Femur (tissue), 1 donor: ENCODE measurements at regions not wholly inside any gene's neighbourhood (a gene's known extent, or its start where the extent isn't known, plus 50 kb on each side); places are given as distances from the start of the nearest gene placed in this dataset.
"Not testable (repeated sequence)": the region's sequence is repeated elsewhere in the genome, so short reads cannot be mapped to it uniquely, and the experiment has no call there.

ENCODE experiments used
- DNase-seq: peaks from one replicate; pipeline ENCODE4 v3.0.0-alpha.2; 2017

DNA sequence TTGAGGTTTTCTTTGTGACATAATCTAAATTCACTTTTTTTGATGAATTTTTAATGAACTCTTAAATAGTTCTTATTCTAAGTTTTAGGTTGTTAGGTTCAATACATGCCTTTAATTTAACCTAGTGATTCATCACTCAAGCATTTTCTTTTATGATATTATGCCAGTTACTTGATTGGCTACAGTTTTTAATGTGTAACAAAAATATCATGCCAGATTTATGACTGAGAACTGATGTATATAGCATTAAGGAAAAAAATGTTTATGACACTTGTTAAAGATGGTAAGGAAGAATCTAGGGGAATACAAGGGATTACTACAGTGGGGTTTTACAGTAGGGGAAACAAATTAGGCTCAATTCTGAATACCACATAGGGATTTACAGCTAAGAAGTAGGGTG is 103.1 kb downstream of the VGLL3 start:
- no peak for DNase-seq

DNA sequence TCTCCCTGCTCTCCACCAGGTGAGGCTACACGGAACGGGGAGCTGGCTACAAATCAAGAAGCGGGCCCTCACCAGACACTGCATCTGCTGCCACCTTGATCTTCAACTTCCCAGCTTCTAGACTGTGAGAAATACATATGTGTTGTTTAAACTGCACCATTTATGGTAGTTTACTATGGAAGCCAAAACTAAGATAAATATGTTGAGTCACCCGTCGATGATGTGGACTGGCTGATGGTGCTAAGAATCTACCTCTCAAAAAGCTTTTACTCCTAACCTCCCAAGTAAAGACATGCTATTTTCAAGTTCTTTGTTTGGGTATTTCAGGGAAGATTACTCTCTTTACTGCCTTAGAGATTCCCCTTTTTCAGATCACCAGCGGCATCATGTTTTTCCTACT is 110.9 kb downstream of the VGLL3 start:
- DNase-seq, result no peak

GRCh38 chr3:86876504-86877181 is 114.3 kb downstream of the VGLL3 start:
- DNase-seq, result not testable (repeated sequence)

DNA sequence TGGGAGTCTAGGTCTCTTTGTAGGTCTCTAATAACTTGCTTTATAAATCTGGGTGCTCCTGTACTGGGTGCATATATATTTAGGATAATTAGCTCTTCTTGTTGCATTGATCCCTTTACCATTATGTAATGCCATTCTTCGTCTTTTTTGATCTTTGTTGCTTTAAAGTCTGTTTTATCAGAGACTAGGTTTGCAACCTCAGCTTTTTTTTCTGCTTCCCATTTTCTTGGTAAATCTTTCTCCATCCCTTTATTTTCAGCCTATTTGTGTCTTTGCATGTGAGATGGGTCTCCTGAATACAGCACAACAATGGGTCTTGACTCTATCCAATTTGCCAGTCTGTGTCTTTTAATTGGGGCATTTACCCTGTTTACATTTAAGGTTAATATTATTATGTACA is 116.2 kb downstream of the VGLL3 start:
- DNase-seq, result not testable (repeated sequence)

GRCh38 chr3:86869566-86869965 is 121.4 kb downstream of the VGLL3 start:
- DNase-seq, result peak; percentile 42

- DNase-seq, result peak; percentile 39
Measured at GRCh38 chr3:86867982-86868381, 123.0 kb downstream of the VGLL3 start.

DNA sequence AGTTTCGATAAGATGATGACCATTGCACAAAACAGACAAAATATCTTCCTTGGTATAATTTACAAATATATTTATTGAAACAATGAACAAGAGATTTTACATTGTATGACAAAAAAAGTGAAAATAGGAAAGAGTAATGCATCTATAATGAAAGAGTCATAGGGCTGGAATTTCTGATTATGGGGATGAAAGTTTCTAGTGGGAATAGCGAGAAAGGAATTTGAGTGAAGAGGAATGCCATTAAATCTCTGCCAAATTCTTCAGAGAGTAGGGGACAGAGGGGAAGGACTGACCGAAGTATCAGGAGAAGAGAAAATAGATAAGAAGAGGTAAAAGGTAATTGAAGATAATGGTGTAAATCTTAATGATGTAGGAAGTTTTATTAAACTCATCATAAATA is 125.4 kb downstream of the VGLL3 start:
- no peak for DNase-seq

DNA sequence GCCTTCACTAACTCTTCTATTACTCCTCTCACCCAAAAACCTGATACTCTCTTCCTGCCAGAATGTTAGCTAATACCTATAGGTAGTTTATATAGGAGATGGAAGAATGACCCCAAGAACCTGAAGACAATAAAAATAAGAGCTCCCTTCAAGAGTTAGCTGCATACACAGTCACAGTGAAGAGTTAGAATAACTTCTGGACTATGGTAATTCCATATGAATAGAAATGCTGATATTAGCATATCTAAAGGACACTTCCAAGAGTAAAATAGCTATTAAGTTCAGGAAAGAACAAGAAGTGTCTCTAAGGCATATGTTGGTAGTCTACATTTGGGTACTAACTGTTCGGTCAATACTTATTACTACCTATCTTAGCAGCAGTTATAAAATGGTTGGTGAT is 134.2 kb downstream of the VGLL3 start:
- DNase-seq, result no peak

- no peak for DNase-seq
Measured at GRCh38 chr3:86849991-86850390, 141.0 kb downstream of the VGLL3 start.

DNA sequence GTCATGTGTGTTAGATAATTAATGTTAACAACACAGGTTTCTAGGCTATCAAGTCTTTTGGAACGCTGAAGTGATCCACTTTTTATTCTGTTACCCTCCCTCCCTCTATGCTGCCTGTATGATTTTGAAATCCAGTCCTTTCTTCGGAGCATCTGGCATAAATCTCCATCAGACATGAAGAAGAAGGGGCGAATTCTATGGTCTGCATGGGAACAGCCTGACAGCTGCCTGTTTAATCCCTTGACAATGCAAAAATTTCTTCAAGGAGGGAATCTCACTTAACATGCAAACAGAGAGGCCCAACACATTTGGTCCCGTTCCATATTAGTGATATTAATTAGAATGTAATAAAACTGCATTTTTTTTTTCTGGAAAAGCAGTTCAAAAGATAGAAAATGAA is 145.2 kb downstream of the VGLL3 start:
- no peak for DNase-seq

DNA sequence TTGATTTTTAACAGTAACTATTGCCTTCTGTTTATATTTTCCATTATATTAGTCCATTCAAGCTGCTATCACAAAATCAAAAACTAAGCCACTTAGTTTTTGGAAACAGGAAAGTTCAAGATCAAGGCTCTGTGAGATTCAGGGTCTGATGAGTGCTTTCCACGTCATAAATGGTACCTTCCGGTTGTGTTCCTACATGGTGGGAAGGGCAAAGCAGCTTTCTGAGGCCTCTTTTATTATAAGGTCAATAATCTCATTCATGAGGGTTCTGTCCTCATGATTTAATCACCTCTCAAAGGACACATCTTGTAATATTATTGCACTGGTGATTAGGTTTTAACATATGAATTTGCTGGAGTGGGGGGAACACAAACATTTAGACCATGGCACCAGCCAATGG is 152.0 kb downstream of the VGLL3 start:
- DNase-seq, result no peak

GRCh38 chr3:86837871-86838270 is 153.1 kb downstream of the VGLL3 start:
- DNase-seq, result no peak

DNA sequence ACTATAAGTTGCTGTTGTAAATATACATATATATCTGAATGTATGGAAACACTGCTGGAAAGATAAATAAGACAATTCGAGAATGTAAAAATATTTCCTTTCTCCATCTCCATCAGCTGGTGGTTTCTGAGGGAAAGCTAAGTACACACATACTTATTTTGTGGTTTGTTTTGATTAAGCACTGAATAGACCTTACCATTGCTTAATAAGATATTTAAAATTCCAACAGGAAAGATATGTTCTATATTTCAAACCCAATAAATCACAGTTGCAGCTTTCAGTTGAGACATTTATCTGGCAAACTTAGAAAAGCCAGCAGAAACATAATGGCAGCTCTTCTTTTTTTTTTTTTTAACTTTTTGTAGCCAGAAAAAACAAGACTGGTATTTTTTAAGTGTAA is 160.4 kb downstream of the VGLL3 start:
- DNase-seq, result no peak

DNA sequence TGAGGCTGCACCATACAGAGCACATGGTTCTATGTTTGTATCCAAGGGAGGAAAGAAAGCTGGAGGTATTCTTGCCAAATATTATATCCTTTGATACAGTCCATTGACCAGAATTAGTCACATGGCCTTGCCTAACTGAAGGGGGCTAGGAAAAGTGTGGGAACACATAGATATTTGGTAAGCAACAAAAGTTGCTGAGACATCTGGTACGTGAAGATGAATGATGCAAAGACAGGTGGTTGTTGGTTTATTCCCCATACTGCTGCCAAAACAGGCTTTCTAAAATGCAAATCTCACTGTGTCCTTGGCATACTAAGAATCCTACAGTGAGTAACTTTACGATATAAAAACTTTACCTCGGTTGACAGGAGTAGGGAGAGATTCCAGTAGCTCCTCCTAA is 162.2 kb downstream of the VGLL3 start:
- DNase-seq, result no peak

DNA sequence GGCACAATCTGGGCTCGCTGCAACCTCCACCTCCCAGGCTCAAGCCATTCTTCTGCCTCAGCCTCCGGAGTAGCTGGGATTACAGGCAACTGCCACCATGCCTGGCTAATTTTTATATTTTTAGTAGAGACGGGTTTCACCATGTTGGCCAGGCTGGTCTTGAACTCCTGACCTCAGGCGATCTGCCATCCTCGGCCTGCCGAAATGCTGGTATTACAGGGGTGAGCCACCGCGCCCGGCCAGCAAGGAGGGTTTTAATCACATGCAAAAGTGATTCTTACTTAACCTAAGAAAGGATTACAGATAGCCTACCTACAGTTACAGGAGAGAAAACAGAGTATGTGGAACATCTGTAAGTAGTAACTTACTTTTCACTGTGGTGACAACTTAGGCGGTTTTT is 163.4 kb downstream of the VGLL3 start:
- DNase-seq, result not testable (repeated sequence)

DNA sequence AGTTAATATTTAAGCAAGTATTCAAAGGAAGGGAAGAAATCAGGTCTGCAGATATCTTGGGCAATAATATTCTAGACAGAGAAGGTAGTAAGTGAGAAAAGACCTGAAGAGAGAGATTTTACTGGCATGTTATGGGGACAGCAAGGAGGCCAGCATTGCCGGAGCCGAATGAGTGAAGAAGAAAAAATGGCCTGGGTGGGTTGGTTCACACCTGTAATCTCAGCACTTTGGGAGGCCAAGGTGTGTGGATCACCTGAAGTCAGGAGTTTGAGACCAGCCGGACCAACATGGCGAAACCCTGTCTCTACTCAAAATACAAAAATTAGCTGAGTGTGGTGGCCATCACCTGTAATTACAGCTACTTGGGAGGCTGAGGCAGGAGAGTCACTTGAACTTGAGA is 164.7 kb downstream of the VGLL3 start:
- no peak for DNase-seq

DNA sequence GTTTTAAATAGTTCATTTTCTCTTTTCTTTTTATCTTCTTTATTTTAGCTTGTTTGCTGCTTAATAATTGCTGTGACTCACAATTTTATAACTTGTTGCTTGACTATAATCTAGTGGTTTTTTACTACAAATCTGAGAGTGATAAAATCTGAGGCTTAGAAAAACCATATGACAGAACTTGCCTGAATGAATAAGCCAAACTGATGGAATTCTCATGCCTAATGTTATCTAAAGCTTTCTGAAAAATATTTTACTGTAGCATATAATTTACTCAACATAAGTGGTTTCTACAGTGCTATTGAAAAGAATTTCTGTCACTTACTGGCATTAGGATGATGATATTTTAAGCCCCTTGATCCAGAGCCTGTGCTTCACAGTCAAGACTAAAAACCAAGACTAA is 175.1 kb downstream of the VGLL3 start:
- DNase-seq, result no peak

DNA sequence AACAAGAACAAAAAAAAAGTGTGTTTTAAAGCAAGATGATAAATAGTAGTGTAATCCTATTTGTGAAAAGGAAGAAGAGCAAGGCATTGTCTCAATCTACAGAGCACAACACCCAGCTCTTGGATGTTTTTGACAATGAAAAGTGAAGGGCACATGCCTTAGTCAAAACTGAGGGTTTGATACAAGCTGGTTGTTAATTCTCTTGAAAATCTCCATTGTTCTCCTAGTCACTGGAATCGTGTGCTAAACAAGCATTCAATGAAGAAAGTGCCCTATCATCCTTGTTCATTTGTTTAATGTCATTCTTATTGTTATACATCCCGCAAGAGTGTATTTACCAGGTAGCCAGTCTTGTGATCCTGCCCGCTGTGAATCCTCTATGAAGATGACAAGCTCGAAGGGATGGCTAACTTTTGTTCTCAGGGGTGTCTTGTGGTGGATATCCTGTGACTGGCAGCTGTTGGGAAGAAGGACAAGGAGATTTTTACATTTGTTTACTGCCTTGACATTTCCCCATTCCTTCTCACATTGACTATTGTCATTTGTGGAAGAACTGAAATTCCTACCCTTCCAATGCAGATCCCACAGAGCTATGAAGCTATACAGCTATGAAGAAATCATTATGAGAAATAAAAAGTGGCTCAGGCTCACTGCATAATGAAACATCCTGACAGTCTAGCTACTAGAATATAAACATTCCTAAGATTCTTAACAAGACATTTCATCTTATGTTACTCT is 175.9 kb downstream of the VGLL3 start:
- no peak for DNase-seq

GRCh38 chr3:86814321-86814720 is 176.6 kb downstream of the VGLL3 start:
- no peak for DNase-seq

DNA sequence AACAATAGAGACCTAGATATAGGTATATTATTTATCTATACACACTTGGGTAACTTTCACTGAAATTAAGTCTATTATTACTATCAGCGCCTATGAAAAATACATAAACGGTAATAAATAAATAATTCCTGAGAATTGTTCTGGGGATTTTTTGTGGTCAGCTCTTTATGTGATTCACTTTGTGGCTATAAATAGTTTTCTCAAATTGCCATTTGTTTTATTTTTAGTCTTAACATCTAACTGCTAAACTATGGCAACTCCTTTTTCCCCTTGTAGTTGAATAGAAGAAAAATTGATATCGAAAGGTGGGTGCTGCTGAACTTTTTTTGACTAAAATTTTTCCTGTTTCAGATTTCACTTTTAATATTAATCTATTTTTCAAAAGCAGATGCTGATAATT is 189.0 kb downstream of the VGLL3 start:
- DNase-seq, result no peak

GRCh38 chr3:86801066-86801465 is 189.9 kb downstream of the VGLL3 start:
- no peak for DNase-seq

DNA sequence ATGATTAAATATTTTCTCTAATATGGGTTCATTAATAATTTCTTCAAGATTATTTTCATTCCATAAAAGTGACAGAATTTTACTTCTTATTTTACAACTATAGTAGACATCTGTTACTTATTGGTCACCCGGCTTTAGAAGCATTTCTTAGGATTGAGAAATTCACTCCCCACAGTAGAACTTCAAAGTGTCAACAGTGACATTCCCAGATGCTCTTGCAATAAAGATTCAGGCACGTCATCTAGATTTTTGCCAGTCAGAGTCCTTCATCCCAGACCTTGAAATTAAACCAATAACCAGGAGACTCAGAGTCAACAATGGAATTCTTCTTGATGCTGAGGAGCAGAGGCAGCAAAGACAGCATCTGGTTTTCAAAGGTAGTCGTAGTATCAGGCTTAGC is 190.8 kb downstream of the VGLL3 start:
- DNase-seq, result no peak

GRCh38 chr3:86797946-86798345 is 193.0 kb downstream of the VGLL3 start:
- DNase-seq, result no peak

- no peak for DNase-seq
Measured at GRCh38 chr3:86794361-86795065, 196.4 kb downstream of the VGLL3 start.
